NB4 (cell line): ENCODE measurements at regions not wholly inside any gene's neighbourhood (a gene's known extent, or its start where the extent isn't known, plus 50 kb on each side); places are given as distances from the start of the nearest gene placed in this dataset.
"Not testable (repeated sequence)": the region's sequence is repeated elsewhere in the genome, so short reads cannot be mapped to it uniquely, and the experiment has no call there.

Experiments used
- DNase-seq: peaks from one replicate; pipeline ENCODE4 v3.0.0; 2010; ENCODE audit warnings: low read depth
- H3K4me3 ChIP-seq: one replicate; pipeline ENCODE4 v1.5.1; 2011; ENCODE audit warnings: mild to moderate bottlenecking, low read depth, low read length, moderate library complexity
- MYC ChIP-seq: IDR thresholded peaks from 2 replicates; pipeline ENCODE4 v1.6.1; 2011; ENCODE audit warnings: low read depth, low read length
- POLR2A ChIP-seq: IDR thresholded peaks from 2 replicates; pipeline ENCODE4 v1.6.1; 2011; ENCODE audit warnings: mild to moderate bottlenecking; ENCODE audit not compliant: insufficient read length; ENCODE audit errors: extremely low read depth
- TF ChIP-seq, protein P1 (sequence below): IDR thresholded peaks from 2 replicates; pipeline ENCODE4 v1.6.1; 2011; ENCODE audit warnings: low read depth, low read length
- TF ChIP-seq, protein P2 (sequence below): IDR thresholded peaks from one replicate; pipeline ENCODE4 v1.5.1; 2012; ENCODE audit warnings: low read depth, low read length

DNA sequence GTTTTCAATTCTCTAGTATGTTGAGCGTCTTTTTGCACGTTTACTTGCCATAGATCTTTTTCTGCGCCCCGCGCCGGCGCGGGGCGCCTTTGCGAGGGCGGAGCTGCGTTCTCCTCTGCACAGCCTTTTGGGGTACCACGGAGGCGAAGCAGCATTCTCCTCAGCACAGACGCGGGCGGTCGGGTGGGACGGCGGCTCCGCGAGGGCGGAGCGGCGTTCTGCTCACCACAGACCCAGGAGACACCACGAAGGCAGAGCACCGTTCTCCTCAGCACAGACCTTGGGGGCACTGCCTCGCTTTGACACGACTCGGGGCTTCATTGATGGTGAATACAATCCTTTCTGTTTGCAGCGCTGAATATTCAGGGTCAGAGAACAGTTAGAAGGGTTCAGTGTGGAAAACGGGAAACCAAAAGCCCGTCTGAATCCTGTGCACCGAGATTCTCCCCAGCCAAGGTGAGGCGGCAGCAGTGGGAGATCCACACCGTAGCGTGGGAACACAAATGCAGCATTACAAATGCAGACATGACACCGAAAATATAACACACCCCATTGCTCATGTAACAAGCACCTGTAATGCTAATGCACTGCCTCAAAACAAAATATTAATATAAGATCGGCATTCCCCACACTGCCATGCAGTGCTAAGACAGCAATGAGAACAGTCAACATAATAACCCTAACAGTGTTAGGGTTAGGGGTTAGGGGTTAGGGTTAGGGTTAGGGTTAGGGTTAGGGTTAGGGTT lies 190.7 kb upstream of the VIPR2 start:
- DNase-seq = peak; percentile 36
- H3K4me3 ChIP-seq = not testable (repeated sequence)

DNA sequence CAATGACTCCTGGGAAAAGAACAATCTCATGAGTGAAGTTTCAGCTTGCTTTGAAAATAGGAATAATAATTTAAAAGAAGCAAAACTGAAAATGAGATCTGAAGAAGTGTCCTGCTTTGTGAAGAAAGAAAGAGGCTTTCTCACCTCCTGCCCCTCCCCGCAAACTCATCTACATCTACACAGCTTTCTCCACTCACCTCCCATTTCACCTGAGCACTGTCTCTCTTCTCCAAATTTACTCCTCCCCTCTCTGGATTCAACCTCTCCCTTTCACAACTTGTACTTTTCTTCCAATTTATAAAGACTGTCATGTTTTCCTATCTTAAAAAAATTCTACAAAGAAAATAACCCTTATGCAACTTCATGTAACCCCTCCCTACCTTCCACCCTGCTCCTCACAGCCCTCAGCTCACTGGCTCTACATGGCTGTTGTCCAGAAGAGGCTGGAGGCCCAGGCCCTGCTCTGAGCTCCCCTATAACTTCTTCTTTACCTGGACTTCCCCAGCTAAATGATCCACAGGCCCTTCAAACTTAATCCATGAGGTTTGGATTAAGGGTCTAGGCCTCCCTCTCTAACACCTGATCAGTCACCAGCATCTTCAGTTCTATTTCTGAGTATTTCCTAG lies 188.3 kb upstream of the VIPR2 start:
- DNase-seq, H3K4me3 ChIP-seq: not testable (repeated sequence)

DNA sequence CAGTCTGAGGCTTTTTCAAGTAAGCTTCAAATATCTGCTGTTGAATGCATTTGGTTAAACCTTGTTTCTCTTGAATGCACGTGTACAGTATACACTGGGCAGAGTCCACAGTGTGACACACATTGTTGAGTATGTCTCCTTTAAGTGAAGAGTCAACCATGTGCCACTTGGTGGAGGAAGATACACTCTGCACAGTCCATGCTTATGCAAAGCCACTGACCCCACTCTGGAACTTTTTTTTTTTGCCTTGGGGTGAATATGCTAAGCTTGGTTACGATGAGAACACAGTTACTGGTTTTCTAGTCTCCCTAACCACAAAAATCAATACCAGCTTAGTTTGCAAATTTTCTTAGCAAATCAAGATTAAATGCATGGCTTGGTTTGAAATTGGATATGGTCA lies 186.8 kb upstream of the VIPR2 start:
- TF ChIP-seq, protein P1, sequence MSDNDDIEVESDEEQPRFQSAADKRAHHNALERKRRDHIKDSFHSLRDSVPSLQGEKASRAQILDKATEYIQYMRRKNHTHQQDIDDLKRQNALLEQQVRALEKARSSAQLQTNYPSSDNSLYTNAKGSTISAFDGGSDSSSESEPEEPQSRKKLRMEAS = no peak
- TF ChIP-seq, protein P2, sequence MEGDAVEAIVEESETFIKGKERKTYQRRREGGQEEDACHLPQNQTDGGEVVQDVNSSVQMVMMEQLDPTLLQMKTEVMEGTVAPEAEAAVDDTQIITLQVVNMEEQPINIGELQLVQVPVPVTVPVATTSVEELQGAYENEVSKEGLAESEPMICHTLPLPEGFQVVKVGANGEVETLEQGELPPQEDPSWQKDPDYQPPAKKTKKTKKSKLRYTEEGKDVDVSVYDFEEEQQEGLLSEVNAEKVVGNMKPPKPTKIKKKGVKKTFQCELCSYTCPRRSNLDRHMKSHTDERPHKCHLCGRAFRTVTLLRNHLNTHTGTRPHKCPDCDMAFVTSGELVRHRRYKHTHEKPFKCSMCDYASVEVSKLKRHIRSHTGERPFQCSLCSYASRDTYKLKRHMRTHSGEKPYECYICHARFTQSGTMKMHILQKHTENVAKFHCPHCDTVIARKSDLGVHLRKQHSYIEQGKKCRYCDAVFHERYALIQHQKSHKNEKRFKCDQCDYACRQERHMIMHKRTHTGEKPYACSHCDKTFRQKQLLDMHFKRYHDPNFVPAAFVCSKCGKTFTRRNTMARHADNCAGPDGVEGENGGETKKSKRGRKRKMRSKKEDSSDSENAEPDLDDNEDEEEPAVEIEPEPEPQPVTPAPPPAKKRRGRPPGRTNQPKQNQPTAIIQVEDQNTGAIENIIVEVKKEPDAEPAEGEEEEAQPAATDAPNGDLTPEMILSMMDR = no peak
- TF ChIP-seq MYC (no peak), POLR2A (no peak)
- DNase-seq = no peak
- no peak overlapping the region for H3K4me3 ChIP-seq

DNA sequence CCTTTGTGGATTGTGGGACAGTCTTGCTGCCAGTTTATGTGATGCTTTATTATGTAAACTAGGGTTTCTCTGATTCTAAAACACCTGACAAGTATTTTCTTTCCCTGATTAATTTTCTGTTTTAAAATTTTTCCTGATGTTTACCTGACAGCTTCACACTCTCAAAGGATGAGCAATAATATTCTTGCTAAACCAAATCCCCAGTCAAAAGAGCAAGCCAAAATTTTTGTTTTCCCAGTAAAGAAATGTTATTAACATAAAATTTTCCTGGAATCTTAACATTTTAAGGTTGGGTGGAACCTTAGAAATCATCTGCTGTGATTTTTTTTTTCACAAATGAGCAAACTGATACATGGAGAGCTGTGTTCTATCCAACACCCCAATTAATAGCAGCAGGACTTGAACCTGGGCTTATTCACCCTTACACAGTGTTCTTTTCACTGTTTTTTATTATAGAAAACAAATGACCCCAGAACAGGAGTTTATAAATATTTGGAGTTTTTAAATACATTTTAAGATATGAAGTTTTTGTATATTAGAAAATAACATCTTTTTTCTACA lies 185.2 kb upstream of the VIPR2 start:
- TF ChIP-seq, protein P1 = no peak
- TF ChIP-seq MYC = no peak
- TF ChIP-seq POLR2A = no peak
- TF ChIP-seq, protein P2 = no peak
- no peak overlapping the region for H3K4me3 ChIP-seq
- no peak for DNase-seq

DNA sequence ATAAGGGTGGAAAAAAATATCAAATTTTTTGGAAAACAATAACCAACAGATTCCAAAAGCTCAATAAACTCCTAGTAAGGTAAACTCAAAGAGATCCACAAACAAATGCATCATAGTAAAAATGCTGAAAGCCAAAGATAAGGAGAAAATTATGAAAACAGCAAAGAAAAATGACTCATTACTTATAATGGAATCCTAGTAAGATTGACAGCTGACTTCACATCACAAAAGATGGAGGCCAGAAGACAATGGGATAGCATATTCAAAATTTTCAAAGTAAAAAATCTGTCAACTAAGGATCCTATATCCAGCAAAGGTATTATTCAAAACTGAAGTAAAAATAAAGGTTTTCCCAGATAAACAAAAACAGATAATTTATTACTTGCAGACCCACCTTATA lies 183.4 kb upstream of the VIPR2 start:
- TF ChIP-seq, protein P2 = no peak
- TF ChIP-seq POLR2A (no peak), MYC (no peak)
- TF ChIP-seq, protein P1 = no peak
- no peak overlapping the region for H3K4me3 ChIP-seq
- peak; percentile 30 for DNase-seq

DNA sequence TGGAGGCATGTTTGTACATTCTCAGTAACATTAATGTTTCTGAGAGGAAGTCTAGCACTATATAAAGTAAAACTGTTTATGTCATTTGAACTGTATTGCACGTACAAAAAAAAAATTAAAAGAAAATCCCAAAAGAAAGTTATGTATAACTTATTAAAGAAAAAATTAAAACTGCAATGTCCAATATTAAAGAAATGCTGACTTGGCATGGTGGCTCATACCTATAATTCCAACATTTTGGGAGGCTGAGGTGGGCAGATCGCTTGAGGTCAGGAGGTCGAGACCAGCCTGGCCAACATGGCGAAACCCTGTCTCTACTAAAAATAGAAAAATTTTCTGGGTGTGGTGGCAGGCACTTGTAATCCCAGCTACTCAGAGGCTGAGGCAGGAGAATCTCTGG lies 178.7 kb upstream of the VIPR2 start:
- H3K4me3 ChIP-seq = no peak overlapping the region
- DNase-seq = no peak
- TF ChIP-seq, protein P1 = no peak
- TF ChIP-seq POLR2A = no peak
- TF ChIP-seq, protein P2 = no peak
- no peak for TF ChIP-seq MYC

DNA sequence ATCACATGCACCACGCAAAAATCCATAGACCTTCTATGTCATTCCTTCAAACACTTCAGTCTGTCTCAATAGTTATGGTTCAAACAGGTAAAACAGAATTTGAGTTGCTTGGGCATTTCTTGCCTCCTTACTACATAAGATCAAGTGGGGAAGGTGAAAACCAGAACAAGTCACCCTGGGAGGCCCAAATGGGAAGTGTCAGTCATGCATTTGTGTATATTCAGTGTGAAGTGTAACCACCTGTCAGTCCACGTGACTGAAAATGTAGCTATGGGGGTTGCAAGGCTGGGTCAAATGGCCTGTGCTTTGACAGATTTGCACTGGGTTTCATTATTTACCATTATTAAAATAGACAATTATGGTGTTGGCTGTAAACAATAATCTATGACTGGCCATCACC lies 176.6 kb upstream of the VIPR2 start:
- DNase-seq = no peak
- no peak for TF ChIP-seq MYC
- TF ChIP-seq POLR2A = no peak
- TF ChIP-seq, protein P1 = no peak
- TF ChIP-seq, protein P2 = no peak
- no peak overlapping the region for H3K4me3 ChIP-seq
